HG02840 (cell line): ENCODE measurements at regions not wholly inside any gene's neighbourhood (a gene's known extent, or its start where the extent isn't known, plus 50 kb on each side); places are given as distances from the start of the nearest gene placed in this dataset.

Experiments used
- ATAC-seq: cut with Tn5 transposase; IDR thresholded peaks from one replicate; pipeline ENCODE4 v1.9.1; 2021; ENCODE audit warnings: mild to moderate bottlenecking, moderate library complexity, moderate number of reproducible peaks; ENCODE audit not compliant: unreplicated experiment, low FRiP score

- no peak for ATAC-seq
Measured at GRCh38 chr10:107740962-107741690, 576.6 kb upstream of the SORCS1 start.

GRCh38 chr10:107739951-107740350 lies 575.4 kb upstream of the SORCS1 start:
- ATAC-seq, result no peak

GRCh38 chr10:107733328-107734130 lies 569.0 kb upstream of the SORCS1 start:
- no peak for ATAC-seq

GRCh38 chr10:107732045-107732444 lies 567.5 kb upstream of the SORCS1 start:
- ATAC-seq, result no peak

- ATAC-seq, result no peak
Measured at GRCh38 chr10:107728807-107729206, 564.3 kb upstream of the SORCS1 start.

DNA sequence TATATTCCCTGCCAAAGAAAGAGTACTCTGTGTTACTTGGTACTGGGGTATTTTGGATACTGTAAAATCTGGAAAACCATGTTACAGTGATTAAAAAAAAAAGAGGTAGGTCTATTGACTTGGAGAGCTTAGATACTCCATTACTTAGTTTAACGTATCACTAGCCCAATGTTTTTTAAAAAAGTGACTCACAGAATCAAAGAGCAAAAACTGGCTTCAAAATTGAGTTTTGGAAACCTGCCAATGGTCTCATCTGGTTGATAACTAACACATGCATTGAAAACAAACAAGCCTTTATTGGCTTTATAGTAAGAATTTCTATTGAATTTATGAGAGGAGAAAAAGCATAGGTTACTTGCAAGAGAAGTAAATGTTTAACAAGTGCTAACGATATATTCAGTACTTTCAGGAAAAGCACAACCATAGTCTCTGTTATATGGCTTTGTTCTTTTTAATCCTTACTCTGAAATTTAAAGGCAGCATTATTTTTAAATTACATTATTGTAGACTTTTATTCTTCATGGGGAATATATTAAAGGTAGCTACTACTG lies 563.3 kb upstream of the SORCS1 start:
- ATAC-seq, result no peak

DNA sequence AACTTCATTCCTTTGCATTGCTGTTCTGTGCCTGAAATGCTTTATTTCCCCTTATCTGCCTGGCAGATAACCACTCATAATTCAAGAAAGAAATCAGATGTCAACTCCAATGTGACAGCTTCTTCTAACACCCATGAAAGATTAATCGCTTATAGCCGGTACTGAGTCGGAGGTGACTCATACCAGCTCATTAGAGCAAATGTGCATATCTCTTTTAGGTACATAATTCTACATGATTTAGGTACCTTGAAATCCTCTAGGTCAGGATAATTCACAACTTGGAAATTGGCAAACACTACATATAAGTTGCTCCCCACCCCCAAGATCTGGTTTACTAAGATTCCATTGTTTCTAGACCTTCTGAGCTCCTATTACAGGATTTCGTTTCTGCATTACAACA lies 554.4 kb upstream of the SORCS1 start:
- ATAC-seq, result no peak

DNA sequence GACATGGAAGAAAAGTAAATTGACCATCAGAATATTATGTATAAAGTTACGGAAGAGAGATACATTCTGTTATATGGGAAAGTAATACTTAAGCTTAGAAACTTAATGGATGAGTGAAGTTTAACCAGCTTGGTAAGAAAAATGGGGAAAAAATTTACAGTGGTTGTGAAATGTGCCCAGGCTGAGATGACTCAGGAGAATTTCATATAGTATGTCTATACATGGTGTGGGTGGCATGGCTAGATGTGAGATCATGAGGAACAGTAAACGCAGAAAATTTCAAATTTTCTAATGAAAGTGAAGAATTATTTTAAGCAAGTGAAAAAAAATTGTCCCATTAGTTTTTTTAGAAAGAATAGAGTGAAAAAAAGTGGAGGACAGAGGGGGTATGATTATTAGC lies 552.5 kb upstream of the SORCS1 start:
- ATAC-seq, result no peak

- ATAC-seq, result no peak
Measured at GRCh38 chr10:107715565-107715964, 551.1 kb upstream of the SORCS1 start.

GRCh38 chr10:107708981-107709380 lies 544.5 kb upstream of the SORCS1 start:
- no peak for ATAC-seq

DNA sequence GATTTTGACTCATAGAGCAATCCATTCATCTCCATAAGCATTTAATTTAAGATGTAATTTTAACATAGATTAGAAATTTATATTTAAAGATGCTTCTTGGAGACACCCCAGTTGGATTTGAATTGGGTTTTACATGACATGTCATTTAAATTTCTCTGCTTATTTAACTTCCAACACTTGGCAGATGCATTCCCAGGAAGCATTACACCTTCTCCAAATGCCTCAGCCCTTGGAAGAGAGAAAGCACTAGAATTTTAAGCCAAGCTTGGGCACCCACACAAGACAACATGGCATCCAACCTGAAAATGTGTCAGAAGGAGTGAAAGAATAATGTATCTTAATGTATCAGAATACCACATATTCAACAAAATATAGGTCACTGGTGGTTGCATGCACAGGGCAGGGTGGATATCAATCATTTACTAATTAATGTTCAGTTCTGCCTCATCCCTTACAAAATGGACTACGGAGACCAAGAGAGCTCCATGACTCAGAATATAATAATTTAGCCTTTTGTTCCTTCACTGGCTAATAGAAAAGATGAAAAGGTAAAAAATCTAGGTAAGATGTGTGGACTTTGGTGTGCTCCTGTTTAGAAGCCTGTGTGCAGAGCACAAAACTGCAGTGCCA lies 541.7 kb upstream of the SORCS1 start:
- ATAC-seq, result no peak

GRCh38 chr10:107701943-107702342 lies 537.4 kb upstream of the SORCS1 start:
- ATAC-seq, result no peak

- no peak for ATAC-seq
Measured at GRCh38 chr10:107692072-107692471, 527.6 kb upstream of the SORCS1 start.

DNA sequence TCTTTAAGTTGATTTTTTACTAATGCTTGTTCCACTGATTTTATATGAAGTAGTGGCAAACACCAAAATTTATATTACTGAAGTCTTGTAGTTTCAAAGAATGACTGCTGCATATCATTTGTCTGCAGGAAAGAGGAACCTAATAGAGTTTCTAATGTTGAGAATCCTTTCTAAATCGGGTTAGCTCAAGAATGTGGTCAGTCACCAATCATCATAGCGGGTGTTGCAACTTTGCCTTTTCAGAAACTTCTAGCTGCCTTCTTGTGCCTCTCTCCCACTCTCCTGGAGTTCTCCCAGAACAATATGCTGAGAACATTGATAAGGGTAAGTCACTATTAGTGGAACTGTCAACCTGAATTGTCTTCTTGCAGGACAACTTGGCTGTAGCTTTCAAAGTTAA lies 524.8 kb upstream of the SORCS1 start:
- no peak for ATAC-seq

DNA sequence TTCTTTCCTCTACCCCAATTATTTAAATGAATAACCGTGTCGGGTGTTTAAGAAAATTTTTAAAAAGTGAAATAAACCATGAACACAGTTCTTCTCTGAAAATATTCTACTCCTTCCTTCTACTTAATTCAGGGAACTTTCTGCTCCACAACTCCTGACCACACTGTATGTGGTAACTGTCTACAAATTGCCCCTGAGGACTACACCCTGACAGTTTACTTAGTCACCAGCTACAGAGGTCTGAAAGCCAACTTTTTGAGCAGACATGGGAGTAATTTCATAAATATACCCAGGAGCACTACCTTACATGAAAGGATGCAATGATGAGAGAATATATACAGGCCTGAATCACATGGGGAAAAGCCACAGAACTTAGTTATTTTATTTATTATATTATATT lies 523.2 kb upstream of the SORCS1 start:
- ATAC-seq, result no peak

DNA sequence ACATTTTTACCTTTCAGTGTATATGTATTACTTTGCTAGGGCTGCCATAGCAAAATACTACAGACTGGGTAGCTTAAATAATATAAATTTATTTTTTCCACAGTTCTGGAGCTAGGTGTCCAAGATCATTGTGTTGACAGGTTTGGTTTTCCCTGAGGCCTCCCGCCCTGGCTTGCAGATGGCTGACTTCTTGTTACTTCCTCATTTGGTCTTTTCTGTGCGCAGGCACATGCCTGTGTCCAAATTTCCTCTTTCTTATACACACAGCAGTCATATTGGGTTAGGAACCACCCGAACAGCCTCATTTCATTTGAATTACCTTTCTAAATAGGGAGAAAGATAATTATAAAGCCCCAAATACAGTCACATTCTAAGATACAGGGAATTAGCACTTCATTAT lies 521.6 kb upstream of the SORCS1 start:
- ATAC-seq, result no peak

- no peak for ATAC-seq
Measured at GRCh38 chr10:107671960-107672359, 507.5 kb upstream of the SORCS1 start.

DNA sequence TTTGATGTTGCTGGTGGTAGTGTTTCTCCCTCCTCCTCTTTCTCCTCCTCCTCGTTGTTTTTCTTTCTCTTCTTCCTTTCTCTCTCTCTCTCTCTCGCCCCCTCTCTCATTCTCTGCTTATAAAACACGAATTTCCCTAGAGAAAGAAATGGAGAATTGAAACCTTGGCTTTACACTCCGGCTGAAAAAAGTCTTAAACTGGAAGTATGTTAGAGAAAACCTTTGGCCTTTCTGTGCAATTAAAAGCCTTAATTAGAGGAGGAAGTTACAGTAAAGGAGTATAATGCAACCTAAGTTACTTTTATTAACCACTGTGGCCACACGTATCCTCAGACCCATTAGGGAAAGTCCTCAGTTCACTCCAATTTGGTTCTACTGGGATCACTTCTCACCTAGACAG lies 501.7 kb upstream of the SORCS1 start:
- ATAC-seq, result no peak

GRCh38 chr10:107665459-107665858 lies 501.0 kb upstream of the SORCS1 start:
- ATAC-seq, result no peak

- no peak for ATAC-seq
Measured at GRCh38 chr10:107657851-107658250, 493.3 kb upstream of the SORCS1 start.

DNA sequence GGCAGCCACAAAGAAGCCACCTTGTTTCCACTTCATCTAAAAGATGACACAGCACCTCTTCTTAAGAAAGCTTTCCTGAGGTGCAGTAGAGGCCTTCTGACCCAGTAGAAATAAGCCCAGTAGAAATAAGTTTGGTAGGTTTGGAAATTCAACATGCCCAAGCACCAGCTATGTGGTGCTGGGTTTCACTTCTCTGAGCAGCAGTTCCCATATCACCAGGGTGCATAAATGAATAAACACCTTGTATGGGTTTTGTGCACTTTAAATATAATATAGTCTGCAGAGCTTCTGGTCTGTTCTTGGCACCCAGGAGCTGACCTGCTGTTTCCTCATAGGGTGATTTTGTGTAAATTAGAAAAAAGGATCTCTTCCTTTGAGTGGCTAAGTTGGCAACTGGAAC lies 492.4 kb upstream of the SORCS1 start:
- no peak for ATAC-seq
